ENCODE measurements at regions not wholly inside any gene's neighbourhood (a gene's known extent, or its start where the extent isn't known, plus 50 kb on each side); places are given as distances from the start of the nearest gene placed in this dataset.

- H3K4me3 ChIP-seq (ENCODE audit: low read length): no peak overlapping the region
- no peak overlapping the region for H2AFZ ChIP-seq (ENCODE audit: low read depth, low read length)
- H3K4me1 ChIP-seq (ENCODE audit: insufficient read depth, low read length): no peaks in the 10 kb centered on the region
- no peaks in the 10 kb centered on the region for H3K9me3 ChIP-seq (ENCODE audit: low read length)
- peaks cover 22% of the 10 kb centered on the region for H3K36me3 ChIP-seq (ENCODE audit: insufficient read depth, low read length)
- H3K27me3 ChIP-seq (ENCODE audit: insufficient read depth, low read length): no peaks in the 10 kb centered on the region
These were observed 254.3 kb downstream of the PTPRC start for GRCh38 chr1:198893141-198893540.

GRCh38 chr1:198893763-198894444 is 255.1 kb downstream of the PTPRC start:
- Histone ChIP-seq H3K4me1 (ENCODE audit: insufficient read depth, low read length) (no peaks in the 10 kb centered on the region), H3K36me3 (ENCODE audit: insufficient read depth, low read length) (peaks cover 26% of the 10 kb centered on the region)

GRCh38 chr1:198901266-198901665 is 262.4 kb downstream of the PTPRC start:
- no peaks in the 10 kb centered on the region for H3K27me3 ChIP-seq (ENCODE audit: insufficient read depth, low read length)
- no peaks in the 10 kb centered on the region for H3K9me3 ChIP-seq (ENCODE audit: low read length)
- no peak overlapping the region for H3K4me3 ChIP-seq (ENCODE audit: low read length)
- peaks cover 37% of the 10 kb centered on the region for H3K36me3 ChIP-seq (ENCODE audit: insufficient read depth, low read length)
- H3K4me1 ChIP-seq (ENCODE audit: insufficient read depth, low read length): peaks cover 34% of the 10 kb centered on the region
- H2AFZ ChIP-seq (ENCODE audit: low read depth, low read length): no peak overlapping the region

More at GRCh38 chr1:198893763-198894444, 255.1 kb downstream of the PTPRC start:
- Histone ChIP-seq H3K4me3 (ENCODE audit: low read length) (no peak overlapping the region), H3K9me3 (ENCODE audit: low read length) (no peaks in the 10 kb centered on the region), H3K27me3 (ENCODE audit: insufficient read depth, low read length) (no peaks in the 10 kb centered on the region), H2AFZ (ENCODE audit: low read depth, low read length) (no peak overlapping the region)

- peaks cover 34% of the 10 kb centered on the region for H3K4me1 ChIP-seq (ENCODE audit: insufficient read depth, low read length)
- H2AFZ ChIP-seq (ENCODE audit: low read depth, low read length): peak overlapping the region; percentile 91
- H3K4me3 ChIP-seq (ENCODE audit: low read length): no peak overlapping the region
- H3K9me3 ChIP-seq (ENCODE audit: low read length): no peaks in the 10 kb centered on the region
- H3K27me3 ChIP-seq (ENCODE audit: insufficient read depth, low read length): no peaks in the 10 kb centered on the region
- peaks cover 31% of the 10 kb centered on the region for H3K36me3 ChIP-seq (ENCODE audit: insufficient read depth, low read length)
These were observed 263.8 kb downstream of the PTPRC start for GRCh38 chr1:198902655-198903054.

- no peaks in the 10 kb centered on the region for H3K9me3 ChIP-seq (ENCODE audit: low read length)
- peaks cover 25% of the 10 kb centered on the region for H3K36me3 ChIP-seq (ENCODE audit: insufficient read depth, low read length)
- H2AFZ ChIP-seq (ENCODE audit: low read depth, low read length): peak overlapping the region; percentile 91
- peaks cover 34% of the 10 kb centered on the region for H3K4me1 ChIP-seq (ENCODE audit: insufficient read depth, low read length)
- no peaks in the 10 kb centered on the region for H3K27me3 ChIP-seq (ENCODE audit: insufficient read depth, low read length)
- H3K4me3 ChIP-seq (ENCODE audit: low read length): peak overlapping the region; percentile 13
These were observed 264.4 kb downstream of the PTPRC start for GRCh38 chr1:198903203-198903602.

GRCh38 chr1:198903621-198904020 is 264.8 kb downstream of the PTPRC start:
- Histone ChIP-seq H3K9me3 (ENCODE audit: low read length) (no peaks in the 10 kb centered on the region), H2AFZ (ENCODE audit: low read depth, low read length) (peak overlapping the region; percentile 91), H3K4me3 (ENCODE audit: low read length) (peak overlapping the region; percentile 13), H3K36me3 (ENCODE audit: insufficient read depth, low read length) (peaks cover 25% of the 10 kb centered on the region), H3K4me1 (ENCODE audit: insufficient read depth, low read length) (peaks cover 34% of the 10 kb centered on the region), H3K27me3 (ENCODE audit: insufficient read depth, low read length) (no peaks in the 10 kb centered on the region)

GRCh38 chr1:198904321-198904720 is 265.5 kb downstream of the PTPRC start:
- peaks cover 18% of the 10 kb centered on the region for H3K36me3 ChIP-seq (ENCODE audit: insufficient read depth, low read length)
- no peak overlapping the region for H2AFZ ChIP-seq (ENCODE audit: low read depth, low read length)
- no peaks in the 10 kb centered on the region for H3K27me3 ChIP-seq (ENCODE audit: insufficient read depth, low read length)
- no peak overlapping the region for H3K4me3 ChIP-seq (ENCODE audit: low read length)
- H3K9me3 ChIP-seq (ENCODE audit: low read length): no peaks in the 10 kb centered on the region
- H3K4me1 ChIP-seq (ENCODE audit: insufficient read depth, low read length): peaks cover 34% of the 10 kb centered on the region

- H3K36me3 ChIP-seq (ENCODE audit: insufficient read depth, low read length): peaks cover 6% of the 10 kb centered on the region
- H3K9me3 ChIP-seq (ENCODE audit: low read length): no peaks in the 10 kb centered on the region
- peaks cover 39% of the 10 kb centered on the region for H3K4me1 ChIP-seq (ENCODE audit: insufficient read depth, low read length)
- H2AFZ ChIP-seq (ENCODE audit: low read depth, low read length): no peak overlapping the region
- no peak overlapping the region for H3K4me3 ChIP-seq (ENCODE audit: low read length)
- H3K27me3 ChIP-seq (ENCODE audit: insufficient read depth, low read length): no peaks in the 10 kb centered on the region
These were observed 268.0 kb downstream of the PTPRC start for GRCh38 chr1:198906739-198907422.

- no peaks in the 10 kb centered on the region for H3K9me3 ChIP-seq (ENCODE audit: low read length)
- no peaks in the 10 kb centered on the region for H3K27me3 ChIP-seq (ENCODE audit: insufficient read depth, low read length)
- no peak overlapping the region for H2AFZ ChIP-seq (ENCODE audit: low read depth, low read length)
- peaks cover 8% of the 10 kb centered on the region for H3K36me3 ChIP-seq (ENCODE audit: insufficient read depth, low read length)
- H3K4me1 ChIP-seq (ENCODE audit: insufficient read depth, low read length): peaks cover 35% of the 10 kb centered on the region
- H3K4me3 ChIP-seq (ENCODE audit: low read length): no peak overlapping the region
These were observed 268.5 kb downstream of the PTPRC start for GRCh38 chr1:198907423-198907746.

GRCh38 chr1:198908995-198909394 is 270.2 kb downstream of the PTPRC start:
- H3K27me3 ChIP-seq (ENCODE audit: insufficient read depth, low read length): no peaks in the 10 kb centered on the region
- H2AFZ ChIP-seq (ENCODE audit: low read depth, low read length): no peak overlapping the region
- H3K36me3 ChIP-seq (ENCODE audit: insufficient read depth, low read length): peaks cover 12% of the 10 kb centered on the region
- peaks cover 19% of the 10 kb centered on the region for H3K4me1 ChIP-seq (ENCODE audit: insufficient read depth, low read length)
- no peak overlapping the region for H3K4me3 ChIP-seq (ENCODE audit: low read length)
- H3K9me3 ChIP-seq (ENCODE audit: low read length): no peaks in the 10 kb centered on the region

- Histone ChIP-seq H2AFZ (ENCODE audit: low read depth, low read length) (no peak overlapping the region), H3K9me3 (ENCODE audit: low read length) (no peaks in the 10 kb centered on the region), H3K27me3 (ENCODE audit: insufficient read depth, low read length) (no peaks in the 10 kb centered on the region), H3K36me3 (ENCODE audit: insufficient read depth, low read length) (peaks cover 18% of the 10 kb centered on the region), H3K4me3 (ENCODE audit: low read length) (no peak overlapping the region), H3K4me1 (ENCODE audit: insufficient read depth, low read length) (peaks cover 11% of the 10 kb centered on the region)
These were observed 271.1 kb downstream of the PTPRC start for GRCh38 chr1:198909973-198910372.

- Histone ChIP-seq H3K36me3 (ENCODE audit: insufficient read depth, low read length) (peaks cover 14% of the 10 kb centered on the region), H2AFZ (ENCODE audit: low read depth, low read length) (no peak overlapping the region), H3K9me3 (ENCODE audit: low read length) (no peaks in the 10 kb centered on the region), H3K4me1 (ENCODE audit: insufficient read depth, low read length) (peaks cover 11% of the 10 kb centered on the region), H3K4me3 (ENCODE audit: low read length) (no peak overlapping the region), H3K27me3 (ENCODE audit: insufficient read depth, low read length) (no peaks in the 10 kb centered on the region)
These were observed 272.0 kb downstream of the PTPRC start for GRCh38 chr1:198910816-198911215.

- H3K9me3 ChIP-seq (ENCODE audit: low read length): no peaks in the 10 kb centered on the region
These were observed 273.2 kb downstream of the PTPRC start for GRCh38 chr1:198912046-198912445.

More at GRCh38 chr1:198912046-198912445, 273.2 kb downstream of the PTPRC start:
- no peaks in the 10 kb centered on the region for H3K27me3 ChIP-seq (ENCODE audit: insufficient read depth, low read length)
- H3K36me3 ChIP-seq (ENCODE audit: insufficient read depth, low read length): peaks cover 15% of the 10 kb centered on the region
- no peak overlapping the region for H3K4me3 ChIP-seq (ENCODE audit: low read length)
- H2AFZ ChIP-seq (ENCODE audit: low read depth, low read length): no peak overlapping the region
- H3K4me1 ChIP-seq (ENCODE audit: insufficient read depth, low read length): peaks cover 11% of the 10 kb centered on the region

Data from neuron (in vitro differentiated cells).